GM12892 (cell line): ENCODE measurements at regions not wholly inside any gene's neighbourhood (a gene's known extent, or its start where the extent isn't known, plus 50 kb on each side); places are given as distances from the start of the nearest gene placed in this dataset.

ENCODE experiments used
- DNase-seq: peaks from one replicate; pipeline ENCODE4 v3.0.0; 2011; ENCODE audit not compliant: insufficient read length
- FAIRE-seq: peaks from 2 replicates; lab custom pipeline; 2011; peaks lifted over from hg19 to GRCh38; lab: Jason Lieb, UNC
- POLR2A ChIP-seq: IDR thresholded peaks from 2 replicates; pipeline ENCODE4 v1.6.1; 2011; ENCODE audit warnings: low read depth, low read length, control low read depth
- POLR2AphosphoS5 ChIP-seq: IDR thresholded peaks from 2 replicates; pipeline ENCODE4 v1.6.1; 2011; ENCODE audit warnings: low read depth, low read length, control low read depth
- TAF1 ChIP-seq: IDR thresholded peaks from 2 replicates; pipeline ENCODE4 v1.6.1; 2011; ENCODE audit warnings: low read depth, mild to moderate bottlenecking, control low read depth, low read length, borderline replicate concordance

- FAIRE-seq: no peak
- no peak for DNase-seq
- TF ChIP-seq TAF1 (no peak), POLR2AphosphoS5 (no peak), POLR2A (no peak)
Measured at GRCh38 chrX:130974323-130974722, 71.3 kb upstream of the ENOX2 start.

- FAIRE-seq (peak; percentile 81), DNase-seq (no peak)
- no peak for TF ChIP-seq POLR2A
- no peak for TF ChIP-seq TAF1
- TF ChIP-seq POLR2AphosphoS5: no peak
Measured at GRCh38 chrX:130975947-130976346, 72.9 kb upstream of the ENOX2 start.

GRCh38 chrX:130981836-130982235 lies 76.3 kb upstream of the ARHGAP36 start:
- FAIRE-seq (no peak), DNase-seq (no peak)
- TF ChIP-seq POLR2AphosphoS5: no peak
- TF ChIP-seq TAF1: no peak
- TF ChIP-seq POLR2A: no peak

GRCh38 chrX:130984782-130985181 lies 73.4 kb upstream of the ARHGAP36 start:
- no peak for FAIRE-seq
- DNase-seq: no peak
- no peak for TF ChIP-seq POLR2A
- no peak for TF ChIP-seq TAF1
- no peak for TF ChIP-seq POLR2AphosphoS5

GRCh38 chrX:130987241-130987640 lies 70.9 kb upstream of the ARHGAP36 start:
- FAIRE-seq (no peak), DNase-seq (no peak)
- no peak for TF ChIP-seq TAF1

GRCh38 chrX:130990723-130991122 lies 67.4 kb upstream of the ARHGAP36 start:
- TF ChIP-seq TAF1 (no peak), POLR2AphosphoS5 (no peak), POLR2A (no peak)
- FAIRE-seq (no peak), DNase-seq (no peak)

- no peak for TF ChIP-seq POLR2A
- DNase-seq: no peak
- FAIRE-seq: no peak
Measured at GRCh38 chrX:130994671-130995070, 63.5 kb upstream of the ARHGAP36 start.

- FAIRE-seq: no peak
- no peak for DNase-seq
- no peak for TF ChIP-seq POLR2AphosphoS5
- no peak for TF ChIP-seq TAF1
- TF ChIP-seq POLR2A: no peak
Measured at GRCh38 chrX:130995439-130995838, 62.7 kb upstream of the ARHGAP36 start.

GRCh38 chrX:130997314-130997713 lies 60.8 kb upstream of the ARHGAP36 start:
- FAIRE-seq: no peak
- no peak for TF ChIP-seq POLR2A
- no peak for TF ChIP-seq POLR2AphosphoS5
- no peak for TF ChIP-seq TAF1

GRCh38 chrX:130999360-130999759 lies 58.8 kb upstream of the ARHGAP36 start:
- FAIRE-seq: no peak
- TF ChIP-seq POLR2AphosphoS5: no peak
- no peak for TF ChIP-seq TAF1
- TF ChIP-seq POLR2A: no peak
- DNase-seq: no peak

More at GRCh38 chrX:130997314-130997713, 60.8 kb upstream of the ARHGAP36 start:
- DNase-seq: no peak
